ENCODE measurements at regions not wholly inside any gene's neighbourhood (a gene's known extent, or its start where the extent isn't known, plus 50 kb on each side); places are given as distances from the start of the nearest gene placed in this dataset.

- TF ChIP-seq MAX (IDR thresholded peaks at IDR 0.05) (no peak), NANOG (IDR thresholded peaks at IDR 0.05; ENCODE audit: insufficient read depth, low read depth, low read length, poor library complexity, severe bottlenecking) (no peak), JUND (IDR thresholded peaks at IDR 0.05; ENCODE audit: low read length) (no peak), TAF1 (IDR thresholded peaks at IDR 0.05; ENCODE audit: low read depth, low read length) (no peak), EP300 (IDR thresholded peaks at IDR 0.05; ENCODE audit: borderline replicate concordance in 1 of 2, low read depth in 2 of 2, low read length in 2 of 2) (no peak), ZNF274 (IDR thresholded peaks at IDR 0.05; ENCODE audit: borderline replicate concordance, extremely low read depth, low read length) (no peak), CEBPB (IDR thresholded peaks at IDR 0.05; ENCODE audit: low read depth, low read length) (no peak), POLR2A (IDR thresholded peaks at IDR 0.05; ENCODE audit: control extremely low read depth in 1 of 2, low read depth in 2 of 2, low read length in 2 of 2) (no peak)
These were observed 322.5 kb upstream of the IRX4 start (continued) for GRCh38 chr5:2205185-2205585.

All from H1 (cell line).